HEK293T (cell line): ENCODE measurements at regions not wholly inside any gene's neighbourhood (a gene's known extent, or its start where the extent isn't known, plus 50 kb on each side); places are given as distances from the start of the nearest gene placed in this dataset.

Experiments used
- BHLHE40 ChIP-seq: fragments of 450-650 bp; IDR thresholded peaks from 2 replicates; pipeline ENCODE4 v1.6.1; 2016; ENCODE audit warnings: mild to moderate bottlenecking, moderate library complexity, borderline replicate concordance
- FOXA1 ChIP-seq: fragments of 450-650 bp; IDR thresholded peaks from 2 replicates; pipeline ENCODE4 v1.6.1; 2016; ENCODE audit warnings: mild to moderate bottlenecking
- HDGF ChIP-seq: fragments of 450-650 bp; IDR thresholded peaks from 2 replicates; pipeline ENCODE4 v1.6.1; 2017; ENCODE audit warnings: antibody characterized with exemption, borderline replicate concordance
- LEF1 ChIP-seq: fragments of 450-650 bp; IDR thresholded peaks from 2 replicates; pipeline ENCODE4 v1.6.1; 2017; ENCODE audit warnings: mild to moderate bottlenecking, borderline replicate concordance
- SP1 ChIP-seq: fragments of 450-650 bp; IDR thresholded peaks from 2 replicates; pipeline ENCODE4 v1.6.1; 2017
- SUZ12 ChIP-seq: fragments of 450-650 bp; IDR thresholded peaks from 2 replicates; pipeline ENCODE4 v1.6.1; 2016; ENCODE audit warnings: mild to moderate bottlenecking
- TARDBP ChIP-seq: fragments of 450-650 bp; IDR thresholded peaks from 2 replicates; pipeline ENCODE4 v1.6.1; 2016
- ZNF384 ChIP-seq: fragments of 450-650 bp; IDR thresholded peaks from 2 replicates; pipeline ENCODE4 v1.6.1; 2016
- TF ChIP-seq, protein P1 (sequence below): fragments of 450-650 bp; IDR thresholded peaks from 2 replicates; pipeline ENCODE4 v1.6.1; 2016

DNA sequence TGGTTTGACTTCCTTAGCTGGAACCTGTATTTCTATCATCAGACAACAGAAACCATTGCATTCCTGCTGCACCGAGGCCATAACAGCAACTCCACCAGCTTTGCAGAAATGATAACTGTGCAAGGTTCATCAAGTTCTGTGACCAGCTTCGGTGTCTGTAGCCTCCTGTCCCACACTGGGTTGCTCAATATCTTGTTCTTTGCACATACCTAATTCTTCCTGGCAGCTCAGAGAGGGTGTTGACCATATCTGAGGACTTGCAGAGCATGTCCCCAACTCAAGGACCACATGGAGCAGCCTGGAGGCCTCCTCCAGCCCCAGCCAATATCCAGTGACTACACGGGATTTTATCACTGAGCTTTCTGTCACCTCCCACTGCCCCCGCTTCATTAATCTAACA is 59.3 kb upstream of the SCAF8 start:
- TF ChIP-seq, protein P1, sequence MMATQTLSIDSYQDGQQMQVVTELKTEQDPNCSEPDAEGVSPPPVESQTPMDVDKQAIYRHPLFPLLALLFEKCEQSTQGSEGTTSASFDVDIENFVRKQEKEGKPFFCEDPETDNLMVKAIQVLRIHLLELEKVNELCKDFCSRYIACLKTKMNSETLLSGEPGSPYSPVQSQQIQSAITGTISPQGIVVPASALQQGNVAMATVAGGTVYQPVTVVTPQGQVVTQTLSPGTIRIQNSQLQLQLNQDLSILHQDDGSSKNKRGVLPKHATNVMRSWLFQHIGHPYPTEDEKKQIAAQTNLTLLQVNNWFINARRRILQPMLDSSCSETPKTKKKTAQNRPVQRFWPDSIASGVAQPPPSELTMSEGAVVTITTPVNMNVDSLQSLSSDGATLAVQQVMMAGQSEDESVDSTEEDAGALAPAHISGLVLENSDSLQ: no peak
- TF ChIP-seq SP1 (no peak), ZNF384 (no peak), TARDBP (no peak), BHLHE40 (no peak), SUZ12 (no peak), LEF1 (no peak), FOXA1 (no peak), HDGF (no peak)
